H9 (cell line): ENCODE measurements at regions not wholly inside any gene's neighbourhood (a gene's known extent, or its start where the extent isn't known, plus 50 kb on each side); places are given as distances from the start of the nearest gene placed in this dataset.

Source experiments
- DNase-seq: peaks from one replicate; pipeline ENCODE4 v3.0.0-alpha.2; 2017
- H2AFZ ChIP-seq: one replicate; pipeline ENCODE4 v1.6.1; 2013; ENCODE audit warnings: mild to moderate bottlenecking, low read length, control low read depth, moderate library complexity
- H2AK5ac ChIP-seq: 2 replicates; pipeline ENCODE4 v1.6.1; 2013; ENCODE audit warnings: low read length, control low read depth, mixed read lengths; ENCODE audit not compliant: insufficient read length
- H2BK120ac ChIP-seq: one replicate; pipeline ENCODE4 v1.6.1; 2013; ENCODE audit warnings: low read depth, mild to moderate bottlenecking, low read length, control low read depth, inconsistent platforms; ENCODE audit not compliant: poor library complexity, severe bottlenecking
- H2BK12ac ChIP-seq: 2 replicates; pipeline ENCODE4 v1.6.1; 2013; ENCODE audit warnings: low read length, control low read depth, mixed read lengths, low read depth; ENCODE audit not compliant: insufficient read length
- H2BK15ac ChIP-seq: 2 replicates; pipeline ENCODE4 v1.6.1; 2013; ENCODE audit warnings: low read depth, low read length, control low read depth
- H2BK20ac ChIP-seq: one replicate; pipeline ENCODE4 v1.6.1; 2013; ENCODE audit warnings: low read depth, mild to moderate bottlenecking, low read length, control low read depth, inconsistent platforms; ENCODE audit not compliant: poor library complexity, severe bottlenecking
- H2BK5ac ChIP-seq: 2 replicates; pipeline ENCODE4 v1.6.1; 2013; ENCODE audit warnings: low read length, control low read depth, mixed read lengths; ENCODE audit not compliant: insufficient read length
- H3K14ac ChIP-seq: 2 replicates; pipeline ENCODE4 v1.6.1; 2013; ENCODE audit warnings: low read length, control low read depth; ENCODE audit not compliant: insufficient read depth
- H3K18ac ChIP-seq: 2 replicates; pipeline ENCODE4 v1.6.1; 2013; ENCODE audit warnings: low read depth, mild to moderate bottlenecking, mixed read lengths, low read length, control low read depth; ENCODE audit not compliant: insufficient read length
- H3K23ac ChIP-seq: 2 replicates; pipeline ENCODE4 v1.6.1; 2013; ENCODE audit warnings: low read length, control low read depth, mixed read lengths, low read depth; ENCODE audit not compliant: insufficient read length
- H3K23me2 ChIP-seq: 2 replicates; pipeline ENCODE4 v1.6.1; 2013; ENCODE audit warnings: low read depth, mild to moderate bottlenecking, mixed read lengths, low read length, control low read depth; ENCODE audit not compliant: insufficient read length, poor library complexity, severe bottlenecking
- H3K27ac ChIP-seq: 2 replicates; pipeline ENCODE4 v1.5.1; 2013; ENCODE audit warnings: low read length, control low read depth, mixed read lengths, low read depth; ENCODE audit not compliant: insufficient read length
- H3K27me3 ChIP-seq: 2 replicates; pipeline ENCODE4 v1.6.1; 2013; ENCODE audit warnings: low read length, control low read depth, inconsistent platforms; ENCODE audit not compliant: insufficient read depth
- H3K4ac ChIP-seq: 2 replicates; pipeline ENCODE4 v1.6.1; 2013; ENCODE audit warnings: low read depth, mild to moderate bottlenecking, control low read depth, inconsistent platforms, low read length, moderate library complexity
- H3K4me1 ChIP-seq: 2 replicates; pipeline ENCODE4 v1.6.1; 2013; ENCODE audit warnings: low read length, control low read depth, inconsistent platforms; ENCODE audit not compliant: insufficient read depth
- H3K4me2 ChIP-seq: 2 replicates; pipeline ENCODE4 v1.6.1; 2013; ENCODE audit warnings: low read length, control low read depth, mixed read lengths; ENCODE audit not compliant: insufficient read length, insufficient read depth
- H3K56ac ChIP-seq: 2 replicates; pipeline ENCODE4 v1.6.1; 2013; ENCODE audit warnings: low read depth, mild to moderate bottlenecking, mixed read lengths, low read length, control low read depth; ENCODE audit not compliant: insufficient read length
- H3K79me1 ChIP-seq: 2 replicates; pipeline ENCODE4 v1.6.1; 2013; ENCODE audit warnings: low read depth, mild to moderate bottlenecking, moderate library complexity, low read length, control low read depth, inconsistent platforms; ENCODE audit not compliant: insufficient read depth, poor library complexity, severe bottlenecking
- H3K79me2 ChIP-seq: 2 replicates; pipeline ENCODE4 v1.6.1; 2013; ENCODE audit warnings: low read length, control low read depth, inconsistent platforms; ENCODE audit not compliant: insufficient read depth
- H3K9ac ChIP-seq: 2 replicates; pipeline ENCODE4 v1.6.1; 2013; ENCODE audit warnings: low read length, control low read depth, mixed read lengths; ENCODE audit not compliant: insufficient read length; ENCODE audit errors: extremely low read depth
- H3K9me3 ChIP-seq: one replicate; pipeline ENCODE4 v1.6.1; 2013; ENCODE audit warnings: low read depth, low read length, inconsistent platforms; ENCODE audit not compliant: control insufficient read depth
- H3T11ph ChIP-seq: one replicate; pipeline ENCODE4 v1.6.1; 2013; ENCODE audit warnings: mild to moderate bottlenecking, low read length, control low read depth, inconsistent platforms
- H4K20me1 ChIP-seq: one replicate; pipeline ENCODE4 v1.6.1; 2013; ENCODE audit not compliant: control insufficient read depth, insufficient read length, insufficient read depth
- H4K5ac ChIP-seq: 2 replicates; pipeline ENCODE4 v1.6.1; 2013; ENCODE audit warnings: low read depth, mild to moderate bottlenecking, mixed read lengths, low read length, control low read depth; ENCODE audit not compliant: insufficient read length
- H4K8ac ChIP-seq: replicated peaks from 2 replicates; pipeline ENCODE4 v1.6.1; 2013; ENCODE audit warnings: low read length, control low read depth, mixed read lengths, low read depth; ENCODE audit not compliant: insufficient read length
- H4K91ac ChIP-seq: 2 replicates; pipeline ENCODE4 v1.6.1; 2013; ENCODE audit warnings: low read depth, mild to moderate bottlenecking, moderate library complexity, mixed read lengths, low read length, control low read depth; ENCODE audit not compliant: insufficient read length
- H3K27ac Mint-ChIP-seq, 3 experiments: 2 replicates in 2 of 3; 3 replicates in 1 of 3; pipeline ENCODE4 v1.8.0; 2020 to 2021; ENCODE audit warnings: mixed read lengths in 3 of 3, mild to moderate bottlenecking in 1 of 3, moderate library complexity in 1 of 3
- H3K27me3 Mint-ChIP-seq: 2 replicates; pipeline ENCODE4 v1.8.0; 2021; ENCODE audit warnings: low read depth, mild to moderate bottlenecking, moderate library complexity, mixed read lengths
- H3K36me3 Mint-ChIP-seq, 3 experiments: 2 replicates in 2 of 3; 3 replicates in 1 of 3; pipeline ENCODE4 v1.8.0; 2020 to 2021; ENCODE audit warnings: low read depth in 3 of 3, mixed read lengths in 3 of 3; ENCODE audit not compliant: insufficient read depth in 1 of 3
- H3K4me1 Mint-ChIP-seq, 2 experiments: 2 replicates each; pipeline ENCODE4 v1.8.0; 2020; ENCODE audit warnings: mixed read lengths in 2 of 2
- H3K4me3 Mint-ChIP-seq, 2 experiments: 2 replicates in 1 of 2; 3 replicates in 1 of 2; pipeline ENCODE4 v1.8.0; 2020 to 2021; ENCODE audit warnings: mild to moderate bottlenecking in 2 of 2, mixed read lengths in 2 of 2, moderate library complexity in 1 of 2
- H3K9me3 Mint-ChIP-seq, 2 experiments: 2 replicates in 1 of 2; 3 replicates in 1 of 2; pipeline ENCODE4 v1.8.0; 2020; ENCODE audit warnings: mild to moderate bottlenecking in 2 of 2, mixed read lengths in 2 of 2, moderate library complexity in 1 of 2
- WGBS: extraction: QIAGEN DNeasy Blood & Tissue Kit; methylation state at CpG from one replicate; pipeline ENCODE4 v1.1.7; 2013; ENCODE audit warnings: missing lambda C conversion rate, low lambda C conversion rate, mixed read lengths; ENCODE audit not compliant: insufficient read length; ENCODE audit errors: extremely low coverage; 5-methylcytosine and 5-hydroxymethylcytosine counted together
- TF ChIP-seq, protein P1 (sequence below): fragments of 200-600 bp; sonication (generic); conservative IDR thresholded peaks from 3 replicates; pipeline ENCODE4 v1.8.0; 2021; ENCODE audit warnings: antibody characterized with exemption, mild to moderate bottlenecking

DNA sequence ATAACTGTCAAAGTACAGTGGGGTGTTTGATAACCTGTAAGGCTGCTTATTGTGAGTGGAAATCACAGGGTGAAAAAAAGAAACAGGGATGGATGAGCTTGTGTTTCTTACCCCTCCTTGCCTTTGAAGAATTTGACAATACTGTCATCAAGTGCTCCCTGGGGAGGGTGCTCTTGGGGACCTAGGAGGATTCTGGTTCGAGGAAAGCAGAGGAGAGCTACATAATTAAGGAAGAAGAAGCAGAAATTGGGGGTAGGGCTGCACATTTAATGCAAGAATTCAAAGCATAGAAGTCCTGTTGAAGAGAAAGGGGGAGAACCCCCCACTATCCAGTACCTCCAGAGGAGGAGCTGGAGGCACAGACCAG is 208.1 kb upstream of the PHYHIPL start:
- Histone ChIP-seq H3K9me3 (no peaks in the 10 kb centered on the region), H3K23me2 (peaks cover 5% of the 10 kb centered on the region), H2BK5ac (no peak overlapping the region), H3K56ac (no peak overlapping the region), H3K79me1 (no peaks in the 10 kb centered on the region), H4K91ac (no peak overlapping the region), H2AK5ac (no peak overlapping the region), H2BK20ac (no peak overlapping the region), H3K4me2 (peak overlapping the region; percentile 15), H3K18ac (no peak overlapping the region), H3T11ph (no peak overlapping the region), H3K27me3 (peaks cover 5% of the 10 kb centered on the region; the same call in 1 of the 2 replicates), H2AFZ (no peak overlapping the region), H3K4ac (no peak overlapping the region), H2BK120ac (no peak overlapping the region), H4K20me1 (no peaks in the 10 kb centered on the region), H3K9ac (no peak overlapping the region), H3K14ac (no peak overlapping the region), H3K79me2 (no peaks in the 10 kb centered on the region), H3K4me1 (peaks cover 5% of the 10 kb centered on the region; the same call in 1 of the 2 replicates), H4K5ac (no peak overlapping the region), H2BK15ac (no peak overlapping the region), H3K23ac (no peak overlapping the region), H2BK12ac (no peak overlapping the region), H3K27ac (no peak overlapping the region), H4K8ac (no peak overlapping the region)
- Mint-ChIP-seq H3K27ac (peak overlapping the region in 1 of 3 experiments; percentile 34; a peak in 1 of 7 replicates), H3K4me3 (peak overlapping the region in 1 of 2 experiments; percentile 76; a peak in 2 of 5 replicates), H3K27me3 (peaks cover 82% of the 10 kb centered on the region), H3K36me3 (peaks cover 0 to 2% (median 0%) of the 10 kb centered on the region in 3 experiments; a peak in 1 of 7 replicates), H3K4me1 (peaks cover 51 to 55% of the 10 kb centered on the region in 2 experiments), H3K9me3 (peaks cover 2 to 3% of the 10 kb centered on the region in 2 experiments; a peak in 2 of 5 replicates)
- no peak for DNase-seq
- WGBS, result no CpG with 5 or more reads among the region's 1 CpG
- TF ChIP-seq, protein P1, sequence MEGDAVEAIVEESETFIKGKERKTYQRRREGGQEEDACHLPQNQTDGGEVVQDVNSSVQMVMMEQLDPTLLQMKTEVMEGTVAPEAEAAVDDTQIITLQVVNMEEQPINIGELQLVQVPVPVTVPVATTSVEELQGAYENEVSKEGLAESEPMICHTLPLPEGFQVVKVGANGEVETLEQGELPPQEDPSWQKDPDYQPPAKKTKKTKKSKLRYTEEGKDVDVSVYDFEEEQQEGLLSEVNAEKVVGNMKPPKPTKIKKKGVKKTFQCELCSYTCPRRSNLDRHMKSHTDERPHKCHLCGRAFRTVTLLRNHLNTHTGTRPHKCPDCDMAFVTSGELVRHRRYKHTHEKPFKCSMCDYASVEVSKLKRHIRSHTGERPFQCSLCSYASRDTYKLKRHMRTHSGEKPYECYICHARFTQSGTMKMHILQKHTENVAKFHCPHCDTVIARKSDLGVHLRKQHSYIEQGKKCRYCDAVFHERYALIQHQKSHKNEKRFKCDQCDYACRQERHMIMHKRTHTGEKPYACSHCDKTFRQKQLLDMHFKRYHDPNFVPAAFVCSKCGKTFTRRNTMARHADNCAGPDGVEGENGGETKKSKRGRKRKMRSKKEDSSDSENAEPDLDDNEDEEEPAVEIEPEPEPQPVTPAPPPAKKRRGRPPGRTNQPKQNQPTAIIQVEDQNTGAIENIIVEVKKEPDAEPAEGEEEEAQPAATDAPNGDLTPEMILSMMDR, result no peak
